HG03575 (cell line): ENCODE measurements at regions not wholly inside any gene's neighbourhood (a gene's known extent, or its start where the extent isn't known, plus 50 kb on each side); places are given as distances from the start of the nearest gene placed in this dataset.

Experiments
- ATAC-seq: cut with Tn5 transposase; IDR thresholded peaks from one replicate; pipeline ENCODE4 v1.9.1; 2021; ENCODE audit not compliant: unreplicated experiment, insufficient number of reproducible peaks, low FRiP score; ENCODE audit errors: extremely low read depth

DNA sequence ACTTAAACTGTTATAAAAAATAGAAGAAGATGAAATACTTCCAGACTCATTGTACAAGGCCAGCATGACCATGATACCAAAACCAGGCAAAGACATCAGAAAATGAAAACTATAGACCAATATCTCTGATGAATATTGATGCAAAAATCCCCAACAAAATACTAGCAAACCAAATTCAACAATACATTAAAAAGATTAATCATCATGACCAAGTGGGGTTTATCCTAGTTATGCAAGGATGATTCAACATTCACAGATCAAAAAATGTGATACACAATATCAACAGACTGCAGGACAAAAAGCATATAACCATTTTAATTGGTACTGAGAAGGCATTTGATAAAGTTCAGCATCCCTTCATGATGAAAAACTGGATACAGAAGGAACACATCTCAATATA, 824.5 kb upstream of the RAG2 start:
- no peak for ATAC-seq

DNA sequence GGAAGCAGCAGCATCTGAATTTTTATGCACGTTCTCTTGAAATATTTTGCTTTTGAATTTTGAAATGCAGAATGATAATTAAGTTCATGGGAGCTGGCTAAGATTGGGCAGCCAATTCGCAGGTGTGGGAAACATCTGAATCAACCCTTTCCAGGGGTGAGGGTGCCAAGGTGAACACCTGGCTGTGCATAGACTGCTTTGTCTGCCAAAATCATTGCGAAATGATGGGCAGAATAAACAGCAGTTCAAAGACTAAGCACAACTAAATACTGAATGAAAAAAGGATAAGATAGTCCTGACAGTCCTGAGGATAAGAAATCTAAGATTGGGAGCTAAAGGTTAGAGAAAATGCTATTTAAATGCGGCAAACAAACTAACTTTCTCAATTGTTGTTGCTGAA, 813.3 kb upstream of the RAG2 start:
- ATAC-seq, result no peak

DNA sequence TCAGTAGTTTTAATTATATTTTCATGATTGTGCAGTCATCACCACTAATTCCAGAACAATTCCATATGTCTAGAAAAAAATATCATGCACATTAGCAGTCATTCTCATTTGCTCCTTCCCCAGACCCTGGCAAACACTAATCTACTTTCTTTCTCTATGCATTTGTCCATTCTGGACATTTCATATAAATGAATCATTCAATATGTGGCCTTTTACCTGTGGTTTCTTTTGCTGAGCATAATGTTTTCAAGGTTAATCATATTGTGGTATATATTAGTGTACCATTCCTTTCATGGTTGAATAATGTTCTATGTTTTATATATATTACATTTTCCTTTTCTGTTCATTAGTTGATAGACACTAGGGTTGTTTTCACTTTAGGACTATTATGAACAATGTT, 811.1 kb upstream of the RAG2 start:
- no peak for ATAC-seq

DNA sequence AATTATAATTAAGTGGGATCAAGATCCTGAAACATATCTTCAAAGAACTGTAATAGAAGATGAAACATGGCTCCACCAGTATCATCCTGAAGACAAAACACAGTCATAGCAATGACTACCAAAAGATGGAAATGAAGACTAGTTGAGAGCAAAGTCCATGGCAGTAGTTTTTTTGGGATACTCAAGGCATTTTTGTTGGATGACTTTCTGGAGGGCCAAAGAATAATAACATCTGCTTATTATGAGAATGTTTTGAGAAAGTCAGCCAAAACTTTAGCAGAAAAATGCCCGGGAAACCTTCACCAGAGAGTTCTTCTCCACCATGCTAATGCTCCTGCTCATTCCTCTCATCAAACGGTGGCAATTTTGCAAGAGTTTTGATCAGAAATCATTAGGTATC, 809.4 kb upstream of the RAG2 start:
- ATAC-seq, result no peak

DNA sequence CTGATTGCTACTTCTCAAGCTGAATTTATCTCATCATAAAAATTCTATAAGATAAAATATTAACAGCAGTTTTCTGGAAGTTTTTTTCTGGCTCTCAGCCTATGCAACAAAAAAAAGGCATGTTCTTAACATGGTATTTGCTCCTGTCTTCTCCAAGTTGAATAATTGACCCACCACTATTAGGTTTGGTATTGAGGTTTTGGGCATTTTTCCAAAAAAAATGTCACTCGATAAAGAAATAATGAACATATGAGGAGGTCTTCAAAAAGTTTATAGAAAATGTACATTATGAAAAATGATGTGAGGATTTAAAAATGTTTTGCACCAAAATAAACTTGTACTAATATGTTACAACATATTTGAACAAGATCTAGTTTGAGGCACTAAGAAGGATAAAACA, 808.6 kb upstream of the RAG2 start:
- no peak for ATAC-seq

DNA sequence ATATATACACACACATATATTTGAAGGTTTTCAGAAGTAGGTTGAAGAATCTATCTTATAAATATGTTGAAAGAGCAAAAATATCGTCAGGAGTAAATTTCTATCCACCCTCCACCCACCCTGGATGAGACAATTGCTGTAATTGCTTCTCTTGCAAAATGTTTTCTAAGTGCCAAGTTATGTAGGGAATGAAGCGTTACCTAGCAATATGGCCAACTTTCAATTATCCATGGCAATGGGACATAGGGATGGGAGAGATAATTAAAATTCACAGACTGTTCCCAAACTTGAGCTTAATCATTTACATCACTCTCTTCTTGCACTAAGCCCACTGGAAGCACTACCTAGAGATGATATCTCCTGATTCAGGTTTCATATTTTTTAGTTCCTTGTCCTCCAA, 806.2 kb upstream of the RAG2 start:
- no peak for ATAC-seq

DNA sequence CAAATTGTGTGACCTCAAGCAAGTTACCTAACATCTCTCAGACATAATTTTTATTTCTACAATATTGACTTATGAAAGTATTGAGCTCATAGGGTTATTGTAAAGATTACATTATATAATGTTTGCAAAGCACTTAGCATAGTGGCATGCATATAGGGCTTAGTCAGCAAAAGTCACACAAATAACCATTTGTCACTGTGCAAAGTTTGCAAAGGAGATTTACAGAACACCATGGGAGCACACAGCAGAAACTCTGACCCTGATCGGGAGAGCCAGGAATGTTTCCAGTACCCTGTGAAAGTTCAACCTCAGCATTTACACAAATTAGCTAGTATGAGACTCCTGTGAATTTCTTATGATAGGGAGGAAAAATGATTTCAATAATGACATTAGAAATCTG, 804.6 kb upstream of the RAG2 start:
- ATAC-seq, result no peak

DNA sequence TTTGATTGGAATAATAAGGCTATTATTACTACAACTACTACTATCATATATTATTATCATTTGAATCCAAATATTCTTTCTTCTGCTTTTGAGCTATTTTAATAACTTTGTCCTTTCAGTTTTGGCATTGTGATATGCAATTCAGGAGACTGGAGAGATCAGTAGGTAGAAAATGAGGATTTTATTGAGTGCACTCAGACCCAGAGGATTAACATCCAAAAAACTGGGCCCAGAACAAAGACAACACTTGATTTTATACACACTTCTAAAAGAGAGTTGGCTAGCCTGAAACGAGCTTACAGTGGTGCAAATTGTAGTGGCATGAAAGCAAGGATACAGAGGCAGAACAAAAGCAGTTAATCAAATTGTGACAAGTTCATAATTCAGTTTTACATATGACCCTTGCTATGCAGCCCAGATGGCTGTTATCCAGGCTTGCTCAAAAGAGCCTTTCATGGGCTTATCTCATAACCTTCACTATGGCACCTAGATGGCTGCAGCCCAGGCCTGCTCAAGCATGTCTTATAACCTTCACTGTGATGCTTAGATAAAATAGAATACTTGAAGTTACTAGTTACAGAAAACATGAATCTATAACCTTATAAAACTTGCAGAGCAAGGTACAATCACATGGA, 796.3 kb upstream of the RAG2 start:
- ATAC-seq, result no peak

DNA sequence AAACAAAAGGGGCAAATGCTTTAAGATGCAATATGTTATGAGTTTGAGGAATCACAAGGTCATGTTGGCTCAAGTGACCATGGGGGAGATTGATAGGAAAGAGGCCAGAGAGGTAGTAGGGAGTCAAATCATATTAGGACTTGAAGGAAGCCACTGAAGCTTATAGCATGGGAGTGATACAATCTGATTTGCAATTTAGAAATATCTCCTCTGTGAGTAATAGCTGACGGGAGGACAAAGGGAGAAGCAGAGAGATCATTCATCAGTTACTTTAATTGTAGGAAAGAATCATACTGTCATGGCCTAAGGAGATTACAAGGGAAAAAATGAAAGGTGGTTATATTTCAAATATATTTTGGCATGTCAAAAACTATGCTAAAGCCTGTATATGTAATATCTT, 793.6 kb upstream of the RAG2 start:
- no peak for ATAC-seq

DNA sequence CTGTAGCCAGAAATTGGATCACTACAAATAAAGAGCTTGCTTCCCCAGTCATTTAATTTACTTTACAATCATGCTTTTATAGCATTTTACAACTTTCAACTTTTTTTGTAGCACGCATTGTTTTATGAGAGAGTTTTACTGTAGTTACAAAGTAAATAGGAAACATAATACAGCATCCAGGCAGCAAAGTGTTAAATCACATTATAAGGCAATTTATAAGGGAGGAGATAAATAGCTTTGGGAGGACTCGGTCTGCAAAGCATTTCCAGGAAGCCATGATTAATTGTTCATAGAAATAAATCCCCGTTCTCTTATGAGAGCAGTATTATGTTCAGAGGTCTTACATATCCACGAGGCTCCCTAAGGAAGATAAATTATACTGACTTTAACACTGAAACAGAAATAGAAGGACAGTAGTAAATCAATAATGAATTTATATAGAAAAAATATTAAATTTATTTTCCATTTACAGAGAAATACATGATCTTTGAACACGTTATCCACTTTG, 792.6 kb upstream of the RAG2 start:
- ATAC-seq, result no peak

DNA sequence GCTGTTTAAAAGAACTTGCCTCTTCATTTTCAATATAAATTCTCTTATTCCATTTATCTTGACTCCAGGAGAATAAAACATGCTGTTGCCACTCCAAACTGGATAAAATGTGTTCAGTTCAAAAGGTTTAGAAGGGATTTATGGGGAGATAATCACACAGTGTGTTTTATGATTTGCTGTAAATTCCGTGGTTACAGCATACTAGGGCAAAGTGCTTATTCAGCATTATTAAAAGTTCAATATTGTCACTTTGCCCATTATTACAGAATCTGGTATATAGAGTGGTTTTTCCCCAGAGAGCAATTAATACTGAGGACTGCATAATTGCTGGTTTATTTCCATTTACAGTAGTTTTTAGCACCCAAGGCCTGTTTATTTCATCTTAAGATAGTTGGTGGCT, 780.9 kb upstream of the RAG2 start:
- no peak for ATAC-seq

DNA sequence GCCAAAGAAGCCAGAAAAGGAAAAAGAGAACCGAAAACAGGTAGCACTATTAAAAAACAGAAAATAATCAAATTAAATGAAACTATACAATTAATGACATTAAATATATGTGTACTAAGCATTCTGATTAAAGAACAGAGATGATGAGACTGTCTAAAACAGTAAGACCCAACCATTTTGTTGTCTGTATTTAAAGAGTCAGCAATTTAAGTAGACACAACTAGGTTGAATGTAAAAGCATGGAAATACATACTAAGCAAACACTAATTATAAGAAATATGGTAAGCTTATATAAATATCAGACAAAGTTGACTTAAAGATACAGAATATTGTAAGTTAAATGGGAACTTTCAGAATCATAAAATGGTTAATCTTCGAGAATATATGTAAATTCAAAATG, 774.6 kb upstream of the RAG2 start:
- no peak for ATAC-seq

DNA sequence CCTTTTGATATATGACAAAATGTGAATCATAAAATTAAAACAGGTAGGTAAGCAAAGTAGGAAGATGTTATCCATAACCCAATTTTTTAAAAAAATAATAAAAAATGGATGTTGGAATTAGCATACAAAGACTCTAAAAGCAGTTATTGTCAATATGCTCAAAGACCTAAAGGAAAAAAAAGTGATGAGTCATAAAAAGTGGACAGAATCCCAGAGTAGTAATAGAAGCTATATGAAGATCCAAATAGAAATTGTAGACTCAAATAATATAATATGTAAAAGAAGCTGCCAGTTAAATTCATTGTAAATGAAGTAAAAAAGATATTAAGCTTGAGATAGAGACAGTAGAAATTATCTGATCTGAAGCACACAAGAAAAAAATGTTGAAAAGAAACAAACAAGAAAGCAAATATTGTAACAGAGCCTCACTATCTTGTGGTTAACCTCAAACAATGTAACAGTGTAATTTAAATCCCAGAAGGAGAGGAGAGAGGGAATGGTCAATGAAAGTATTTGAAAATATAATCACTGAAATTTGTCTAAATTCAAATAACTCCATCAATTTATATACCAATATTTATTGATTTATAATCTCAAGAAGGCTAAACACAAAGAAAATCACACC, 773.4 kb upstream of the RAG2 start:
- no peak for ATAC-seq

DNA sequence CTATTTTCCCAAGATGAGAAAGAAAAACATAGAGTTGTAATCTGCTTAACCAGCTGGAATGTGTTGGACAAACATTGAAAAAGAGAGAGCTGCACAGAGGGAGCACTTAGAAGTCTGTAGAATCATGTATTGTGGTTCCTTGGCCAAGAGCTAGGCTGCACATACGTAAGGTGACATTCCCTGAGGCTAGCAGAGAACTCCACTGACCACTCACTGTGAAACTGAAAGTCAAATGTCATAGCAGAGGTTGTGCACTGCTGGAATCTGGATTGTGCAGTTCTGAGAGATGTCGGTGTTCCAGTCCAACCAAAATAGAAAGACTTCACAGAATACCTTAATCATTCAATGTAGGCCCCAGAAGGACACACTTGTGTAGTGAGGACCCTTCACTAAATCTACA, 772.8 kb upstream of the RAG2 start:
- no peak for ATAC-seq

DNA sequence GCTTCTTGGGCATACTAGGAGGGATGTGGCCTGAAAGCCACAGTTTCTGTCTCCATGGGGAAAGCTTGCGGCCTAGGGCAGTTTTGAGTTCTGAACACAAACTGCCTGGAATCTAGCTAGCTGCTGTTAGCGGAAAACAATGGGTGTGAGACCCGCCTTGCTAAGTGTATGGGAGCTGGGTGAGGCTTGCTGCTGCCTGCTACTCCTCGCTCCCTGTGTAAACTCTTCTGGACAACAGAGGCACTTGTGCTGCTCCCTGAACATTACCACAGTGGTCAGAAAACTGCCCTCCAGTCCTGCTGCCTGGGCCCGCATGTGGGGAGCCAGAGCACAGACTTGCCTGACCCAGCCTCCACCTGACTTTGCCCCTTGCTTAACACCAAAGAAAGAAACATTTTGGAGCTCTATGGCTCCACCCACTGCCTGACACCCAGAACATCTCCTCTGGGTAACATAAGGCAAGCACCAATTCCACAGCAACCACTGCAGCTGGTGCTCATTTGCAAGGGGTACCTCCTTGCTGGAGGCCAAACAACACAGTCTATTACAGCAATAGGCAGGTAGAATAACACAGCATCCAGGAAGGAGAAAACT, 766.3 kb upstream of the RAG2 start:
- ATAC-seq, result no peak

DNA sequence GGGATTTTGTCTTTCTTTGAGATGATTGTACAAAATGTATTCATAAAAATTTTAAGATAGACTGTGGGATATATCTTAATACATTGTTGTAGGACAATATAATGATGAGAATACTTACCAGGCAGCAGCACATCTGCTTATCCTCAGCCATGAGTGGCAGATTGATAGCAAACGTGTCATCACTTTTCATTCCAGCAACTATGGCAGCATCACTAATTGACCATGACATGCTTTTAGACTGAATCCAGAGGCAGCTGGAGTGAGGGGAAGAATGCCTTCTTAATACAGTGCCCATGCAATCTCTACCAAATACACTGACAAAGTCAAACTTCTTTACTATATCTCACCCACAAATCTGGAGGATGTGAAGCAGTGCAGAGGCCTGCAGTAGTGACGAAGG, 755.2 kb upstream of the RAG2 start:
- no peak for ATAC-seq

DNA sequence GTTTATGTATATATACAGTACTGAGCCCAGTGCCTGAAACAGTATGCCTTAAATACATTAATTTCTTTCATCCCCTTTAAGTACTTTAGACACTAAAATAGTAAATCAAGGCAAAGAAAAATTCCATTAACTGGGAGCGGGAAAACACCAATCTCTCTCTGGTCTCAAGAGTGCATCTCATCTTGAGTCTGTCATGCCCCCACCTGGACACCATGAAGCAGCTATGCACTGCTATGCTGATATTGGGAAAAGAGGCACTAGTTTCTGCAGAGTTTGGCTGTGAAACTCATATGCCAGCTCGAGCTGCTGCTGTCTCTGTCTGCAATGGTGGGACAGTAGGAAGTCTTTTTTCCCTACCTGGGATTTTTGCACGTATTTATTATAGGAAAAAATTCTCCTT, 754.4 kb upstream of the RAG2 start:
- no peak for ATAC-seq

DNA sequence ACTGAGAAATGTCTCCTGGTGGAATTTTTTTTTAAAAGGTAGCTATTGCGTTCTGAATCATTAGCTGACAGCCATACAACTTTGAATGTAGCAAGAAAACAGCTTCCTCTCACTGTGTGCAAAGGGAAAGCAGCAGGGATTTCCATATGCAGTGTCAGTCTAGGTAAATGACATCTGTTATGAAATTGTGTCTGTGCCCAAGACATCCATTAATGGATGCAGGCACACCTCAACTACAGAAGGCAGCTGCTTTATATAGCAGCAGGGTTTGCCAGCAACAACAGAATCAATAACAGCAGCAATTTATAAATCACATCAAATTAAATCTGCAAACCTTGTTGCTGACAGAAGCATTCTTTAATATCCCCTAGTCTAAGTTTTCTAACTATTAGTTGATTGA, 745.3 kb upstream of the RAG2 start:
- no peak for ATAC-seq

DNA sequence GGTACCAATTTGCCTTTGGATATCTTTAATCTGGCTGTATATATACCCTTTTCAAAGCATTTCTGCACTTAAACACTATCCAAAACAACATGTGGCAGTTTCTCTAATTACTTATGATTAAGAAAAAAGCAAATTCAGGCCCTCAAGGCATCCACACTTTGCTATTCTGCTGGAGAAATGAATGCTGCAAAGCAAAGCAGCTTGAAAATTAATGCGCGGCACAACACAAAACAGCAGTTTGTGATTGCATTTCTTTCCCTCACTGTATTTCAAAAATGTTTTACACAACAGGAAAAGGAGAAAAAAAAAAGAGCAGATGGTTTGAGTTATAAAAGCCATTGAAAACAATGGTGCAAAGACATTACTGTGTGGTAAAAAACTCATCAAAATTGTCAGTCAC, 738.4 kb upstream of the RAG2 start:
- ATAC-seq, result no peak

DNA sequence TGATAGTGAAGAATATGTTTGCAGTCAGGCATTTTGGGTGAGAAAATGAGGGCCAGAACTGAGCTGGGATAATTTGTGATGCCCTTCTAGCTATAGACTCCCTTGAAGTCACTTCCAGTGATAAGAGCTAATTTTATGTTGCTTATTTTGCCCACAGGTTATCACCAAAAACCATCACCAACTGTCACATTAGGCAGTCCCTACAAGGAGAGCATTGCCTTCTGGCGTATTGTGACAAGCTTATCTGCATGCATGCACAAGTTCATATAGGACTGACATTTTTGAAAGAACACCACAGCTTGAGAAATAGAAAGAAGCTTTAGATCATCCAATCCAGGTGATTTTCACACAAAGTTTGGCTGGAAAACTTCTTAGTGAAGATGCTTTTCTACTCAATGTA, 735.3 kb upstream of the RAG2 start:
- ATAC-seq, result no peak

DNA sequence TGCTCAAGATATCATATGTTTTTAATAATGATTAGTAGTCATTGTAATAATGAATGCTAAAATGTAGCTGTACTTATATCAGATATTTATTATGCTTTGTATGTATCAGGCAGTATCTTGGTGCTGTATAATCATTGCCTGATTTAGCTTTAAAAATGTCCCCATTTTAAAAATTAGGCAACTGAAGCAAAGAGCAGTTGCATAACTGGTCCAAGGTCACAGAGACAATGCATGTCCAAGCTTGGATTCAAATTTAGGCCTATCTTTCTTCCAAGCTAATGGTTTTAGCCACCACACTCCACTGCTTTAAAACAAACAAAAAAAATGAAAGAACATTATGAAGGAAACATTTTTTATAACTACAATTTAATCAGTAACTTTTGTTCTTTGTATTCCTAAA, 725.8 kb upstream of the RAG2 start:
- ATAC-seq, result no peak
